ENCODE measurements at regions not wholly inside any gene's neighbourhood (a gene's known extent, or its start where the extent isn't known, plus 50 kb on each side); places are given as distances from the start of the nearest gene placed in this dataset.

- H3K27me3 ChIP-seq (ENCODE audit: insufficient read depth) = no peaks in the 10 kb centered on the region
- no peaks in the 10 kb centered on the region for H3K36me3 ChIP-seq (replicated peaks in 1 of 2; ENCODE audit: control insufficient read depth in 1 of 2, insufficient read depth in 2 of 2, low read length in 1 of 2)
- peak overlapping the region; percentile 52 for H2AFZ ChIP-seq (ENCODE audit: low read depth)
- no peaks in the 10 kb centered on the region; a peak in 2 of 4 replicates for H3K4me1 ChIP-seq (ENCODE audit: control insufficient read depth in 1 of 2, insufficient read depth in 2 of 2, low read depth in 1 of 2, low read length in 1 of 2)
- H3K79me2 ChIP-seq (ENCODE audit: insufficient read depth) = no peaks in the 10 kb centered on the region
- ChIA-PET CTCF (no interaction called here), POLR2A (no interaction called here)
- no peak for DNase-seq
- no peak overlapping the region for H3K27ac ChIP-seq (ENCODE audit: low read depth in 2 of 2, low read length in 1 of 2)
- H3K9me2 ChIP-seq = no peaks in the 10 kb centered on the region
- H3F3A ChIP-seq (replicated peaks; ENCODE audit: insufficient read depth) = no peaks in the 10 kb centered on the region
- no peaks in the 10 kb centered on the region for H3K9me3 ChIP-seq
- no peak overlapping the region for H3K9ac ChIP-seq
- no peak for TF ChIP-seq FOXJ3 (CRISPR knock-in tag; IDR thresholded peaks at IDR 0.05)
- no peak for TF ChIP-seq FOSL2 (IDR thresholded peaks at IDR 0.05; ENCODE audit: borderline replicate concordance, low read depth)
- no peak for TF ChIP-seq JUND (IDR thresholded peaks at IDR 0.05)
- no peak for TF ChIP-seq PBX3 (IDR thresholded peaks at IDR 0.05)
- no peak for TF ChIP-seq MAX (IDR thresholded peaks at IDR 0.05; ENCODE audit: low read depth)
- TF ChIP-seq EZH2phosphoT487 (IDR thresholded peaks at IDR 0.05; ENCODE audit: borderline replicate concordance, low read depth) = no peak
- no peak for TF ChIP-seq CHD2 (IDR thresholded peaks at IDR 0.05; ENCODE audit: low read length, partially characterized antibody)
- no peak for TF ChIP-seq USF2 (IDR thresholded peaks at IDR 0.05; ENCODE audit: borderline replicate concordance, low read depth, low read length)
- no peak for TF ChIP-seq SIN3A (IDR thresholded peaks at IDR 0.05; ENCODE audit: borderline replicate concordance, low read depth, low read length)
- no peak for TF ChIP-seq RXRA (IDR thresholded peaks at IDR 0.05; ENCODE audit: borderline replicate concordance, low read depth)
- 92% methylated on average over 3 of the region's 3 CpGs for WGBS (ENCODE audit: low lambda C conversion rate)
- no peak overlapping the region for H3K4me2 ChIP-seq
- no peaks in the 10 kb centered on the region for H4K20me1 ChIP-seq (ENCODE audit: insufficient read depth)
- no peak overlapping the region for H3K4me3 ChIP-seq (ENCODE audit: low read depth in 2 of 2, low read length in 1 of 2)
Measured at GRCh38 chr7:84469034-84469433, 274.4 kb upstream of the SEMA3A start.

GRCh38 chr7:84462259-84462658 lies 267.7 kb upstream of the SEMA3A start:
- H2AFZ ChIP-seq (ENCODE audit: low read depth) = no peak overlapping the region
- DNase-seq = no peak
- ChIA-PET POLR2A (no interaction called here), CTCF (interaction anchor here (1.3 kb wide), 1 partner anchor 25 kb away, joined by 3 read pairs; no protein-coding TSS in a partner anchor)
- no peaks in the 10 kb centered on the region for H3K9me3 ChIP-seq
- no peaks in the 10 kb centered on the region for H3F3A ChIP-seq (replicated peaks; ENCODE audit: insufficient read depth)
- H3K79me2 ChIP-seq (ENCODE audit: insufficient read depth) = no peaks in the 10 kb centered on the region
- no peak overlapping the region for H3K4me3 ChIP-seq (ENCODE audit: low read depth in 2 of 2, low read length in 1 of 2)
- H3K4me2 ChIP-seq = no peak overlapping the region
- no peaks in the 10 kb centered on the region for H4K20me1 ChIP-seq (ENCODE audit: insufficient read depth)
- no peak overlapping the region for H3K9ac ChIP-seq
- H3K9me2 ChIP-seq = no peaks in the 10 kb centered on the region
- no peaks in the 10 kb centered on the region for H3K4me1 ChIP-seq (ENCODE audit: control insufficient read depth in 1 of 2, insufficient read depth in 2 of 2, low read depth in 1 of 2, low read length in 1 of 2)
- TF ChIP-seq POLR2AphosphoS5 (IDR thresholded peaks at IDR 0.05; ENCODE audit: low read depth, low read length) (no peak), FOXM1 (IDR thresholded peaks at IDR 0.05; ENCODE audit: low read depth) (no peak), NFIC (IDR thresholded peaks at IDR 0.05; ENCODE audit: borderline replicate concordance) (no peak), MAX (IDR thresholded peaks at IDR 0.05; ENCODE audit: low read depth) (no peak), FOXJ3 (CRISPR knock-in tag; IDR thresholded peaks at IDR 0.05) (no peak), TAF1 (IDR thresholded peaks at IDR 0.05; ENCODE audit: borderline replicate concordance, low read depth, low read length) (no peak), IRF3 (IDR thresholded peaks at IDR 0.05; ENCODE audit: low read depth, low read length) (no peak), GATA2 (CRISPR knock-in tag; IDR thresholded peaks at IDR 0.05) (no peak), MXI1 (IDR thresholded peaks at IDR 0.05; ENCODE audit: low read depth, low read length) (no peak), ELF1 (IDR thresholded peaks at IDR 0.05) (no peak)
- no peaks in the 10 kb centered on the region for H3K27me3 ChIP-seq (ENCODE audit: insufficient read depth)
- H3K27ac ChIP-seq (ENCODE audit: low read depth in 2 of 2, low read length in 1 of 2) = no peak overlapping the region
- H3K36me3 ChIP-seq (replicated peaks in 1 of 2; ENCODE audit: control insufficient read depth in 1 of 2, insufficient read depth in 2 of 2, low read length in 1 of 2) = no peaks in the 10 kb centered on the region
